T-cell (primary cell): ENCODE measurements at regions not wholly inside any gene's neighbourhood (a gene's known extent, or its start where the extent isn't known, plus 50 kb on each side); places are given as distances from the start of the nearest gene placed in this dataset.
"Not testable (repeated sequence)": the region's sequence is repeated elsewhere in the genome, so short reads cannot be mapped to it uniquely, and the experiment has no call there.

Experiments used
- ATAC-seq, 4 experiments: fragments of 200-7000 bp in 3 of 4; fragments of 150-1000 bp in 1 of 4; cut with Tn5 transposase; replicated peaks in 1 of 4; 1 replicate in 3 of 4; 2 replicates in 1 of 4; pipeline ENCODE4 v1.10.0; 2021; ENCODE audit warnings: moderate library complexity in 3 of 4, mild to moderate bottlenecking in 2 of 4, moderate number of reproducible peaks in 1 of 4
- CTCF ChIA-PET, 2 donors: fragments of 300-600 bp; sonication (Branson Sonifier 250); formaldehyde crosslinking; loops; one replicate each; lab custom pipeline; 2022; ENCODE audit warnings: antibody characterized with exemption in 2 of 2; lab: Charles Lee
- POLR2A ChIA-PET, 2 donors: fragments of 300-600 bp; sonication (Branson Sonifier 250); formaldehyde crosslinking; loops; one replicate each; lab custom pipeline; 2022; ENCODE audit warnings: antibody characterized with exemption in 2 of 2; lab: Charles Lee
- DNase-seq, 35 experiments: peaks; one replicate each; pipeline versions ENCODE4 v3.0.0 to v3.0.0-alpha.2; 2013 to 2023
- H3K27ac ChIP-seq: one replicate; pipeline ENCODE4 v1.5.1; 2013; ENCODE audit warnings: low read length
- H3K27me3 ChIP-seq, 2 experiments: replicated peaks in 1 of 2; 1 replicate in 1 of 2; 2 replicates in 1 of 2; pipeline versions ENCODE4 v1.6.1 to v1.7.0; 2013; ENCODE audit warnings: low read length in 1 of 2, mixed read lengths in 1 of 2; ENCODE audit not compliant: control insufficient read depth in 2 of 2, insufficient read depth in 2 of 2; ENCODE audit errors: extremely low read depth in 1 of 2
- H3K36me3 ChIP-seq, 2 donors: 1 replicate in 1 of 2; 2 replicates in 1 of 2; pipeline versions ENCODE4 v1.6.1 to v1.7.0; 2013; ENCODE audit warnings: low read length in 1 of 2; ENCODE audit not compliant: control insufficient read depth in 2 of 2, insufficient read depth in 1 of 2; ENCODE audit errors: extremely low read depth in 1 of 2
- H3K4me1 ChIP-seq, 2 experiments: 1 replicate in 1 of 2; 2 replicates in 1 of 2; pipeline versions ENCODE4 v1.6.1 to v1.7.0; 2013; ENCODE audit warnings: low read length in 2 of 2, mixed read lengths in 1 of 2; ENCODE audit not compliant: insufficient read depth in 2 of 2, control insufficient read depth in 1 of 2; ENCODE audit errors: extremely low read depth in 1 of 2
- H3K4me3 ChIP-seq, 2 donors: 1 replicate in 1 of 2; 2 replicates in 1 of 2; pipeline versions ENCODE4 v1.5.1 to v1.7.0; 2013; ENCODE audit warnings: mild to moderate bottlenecking in 2 of 2, low read length in 1 of 2, moderate library complexity in 1 of 2; ENCODE audit not compliant: control insufficient read depth in 1 of 2; ENCODE audit errors: extremely low read depth in 1 of 2
- H3K9me3 ChIP-seq: 2 replicates; pipeline ENCODE4 v1.7.0; 2013
- H3K27ac Mint-ChIP-seq, 2 donors: one replicate each; pipeline ENCODE4 v1.8.0; 2020 to 2021; ENCODE audit warnings: mild to moderate bottlenecking in 2 of 2, mixed read lengths in 2 of 2
- H3K27me3 Mint-ChIP-seq, 2 donors: one replicate each; pipeline ENCODE4 v1.8.0; 2021 to 2022; ENCODE audit warnings: mixed read lengths in 2 of 2
- H3K36me3 Mint-ChIP-seq: one replicate; pipeline ENCODE4 v1.8.0; 2021; ENCODE audit warnings: mixed read lengths
- H3K4me1 Mint-ChIP-seq, 3 donors: one replicate each; pipeline ENCODE4 v1.8.0; 2020 to 2022; ENCODE audit warnings: mixed read lengths in 3 of 3, mild to moderate bottlenecking in 1 of 3
- H3K4me3 Mint-ChIP-seq, 3 donors: one replicate each; pipeline ENCODE4 v1.8.0; 2020 to 2022; ENCODE audit warnings: mild to moderate bottlenecking in 3 of 3, mixed read lengths in 3 of 3, moderate library complexity in 3 of 3
- H3K9me3 Mint-ChIP-seq, 3 donors: one replicate each; pipeline ENCODE4 v1.8.0; 2020 to 2022; ENCODE audit warnings: mixed read lengths in 3 of 3
- WGBS: methylation state at CpG from one replicate; pipeline ENCODE4 v1.1.5; 2013; ENCODE audit warnings: missing lambda C conversion rate; ENCODE audit not compliant: insufficient coverage; 5-methylcytosine and 5-hydroxymethylcytosine counted together

GRCh38 chr21:8251701-8252100, 2269.7 kb upstream of the TPTE start:
- H3K4me3 Mint-ChIP-seq, DNase-seq, POLR2A ChIA-PET: not testable (repeated sequence)

GRCh38 chr21:8255094-8255493, 2266.3 kb upstream of the TPTE start:
- H3K27ac ChIP-seq, H3K9me3 Mint-ChIP-seq, H3K27me3 Mint-ChIP-seq, H3K27me3 ChIP-seq, H3K36me3 ChIP-seq, H3K9me3 ChIP-seq, ATAC-seq, POLR2A ChIA-PET, H3K4me1 ChIP-seq, CTCF ChIA-PET, H3K4me3 ChIP-seq, H3K4me3 Mint-ChIP-seq, H3K4me1 Mint-ChIP-seq, H3K27ac Mint-ChIP-seq, H3K36me3 Mint-ChIP-seq: not testable (repeated sequence)
- peak in 10 of 35 experiments; percentile 0 to 22 (median 6) for DNase-seq
- no CpG with 5 or more reads among the region's 30 CpGs for WGBS

More at GRCh38 chr21:8251701-8252100, 2269.7 kb upstream of the TPTE start:
- CTCF ChIA-PET, H3K27me3 ChIP-seq, H3K36me3 ChIP-seq, H3K4me3 ChIP-seq, H3K4me1 ChIP-seq, H3K27ac Mint-ChIP-seq, H3K9me3 ChIP-seq, H3K27ac ChIP-seq, H3K27me3 Mint-ChIP-seq, H3K9me3 Mint-ChIP-seq, H3K36me3 Mint-ChIP-seq, H3K4me1 Mint-ChIP-seq, ATAC-seq: not testable (repeated sequence)
- no CpG with 5 or more reads among the region's 64 CpGs for WGBS

GRCh38 chr21:8257083-8257799, 2264.1 kb upstream of the TPTE start:
- H3K4me1 Mint-ChIP-seq, POLR2A ChIA-PET, H3K27ac ChIP-seq, H3K4me1 ChIP-seq, H3K4me3 ChIP-seq, H3K36me3 Mint-ChIP-seq, H3K27me3 ChIP-seq, H3K4me3 Mint-ChIP-seq, ATAC-seq, CTCF ChIA-PET, H3K27ac Mint-ChIP-seq, H3K9me3 Mint-ChIP-seq, H3K9me3 ChIP-seq, H3K36me3 ChIP-seq, H3K27me3 Mint-ChIP-seq: not testable (repeated sequence)
- no CpG with 5 or more reads among the region's 143 CpGs for WGBS
- DNase-seq, result peak in 7 of 35 experiments; percentile 0 to 32 (median 15)

- H3K4me1 Mint-ChIP-seq, H3K9me3 Mint-ChIP-seq, H3K36me3 ChIP-seq, H3K4me3 ChIP-seq, H3K27me3 Mint-ChIP-seq, H3K27ac Mint-ChIP-seq, H3K27ac ChIP-seq, DNase-seq, H3K4me1 ChIP-seq, CTCF ChIA-PET, POLR2A ChIA-PET, H3K4me3 Mint-ChIP-seq, H3K9me3 ChIP-seq, H3K36me3 Mint-ChIP-seq, H3K27me3 ChIP-seq: not testable (repeated sequence)
- WGBS, result no CpG with 5 or more reads among the region's 66 CpGs
- peak in 1 of 4 experiments; percentile 42 for ATAC-seq
These were observed 2261.2 kb upstream of the TPTE start for GRCh38 chr21:8260065-8260627.
